HG03025 (cell line): ENCODE measurements at regions not wholly inside any gene's neighbourhood (a gene's known extent, or its start where the extent isn't known, plus 50 kb on each side); places are given as distances from the start of the nearest gene placed in this dataset.

Experiments used
- ATAC-seq: cut with Tn5 transposase; IDR thresholded peaks from one replicate; pipeline ENCODE4 v1.9.1; 2021; ENCODE audit warnings: mild to moderate bottlenecking, moderate library complexity; ENCODE audit not compliant: unreplicated experiment, low FRiP score

- no peak for ATAC-seq
Measured at GRCh38 chr1:96366516-96366915, 355.1 kb upstream of the PTBP2 start.

DNA sequence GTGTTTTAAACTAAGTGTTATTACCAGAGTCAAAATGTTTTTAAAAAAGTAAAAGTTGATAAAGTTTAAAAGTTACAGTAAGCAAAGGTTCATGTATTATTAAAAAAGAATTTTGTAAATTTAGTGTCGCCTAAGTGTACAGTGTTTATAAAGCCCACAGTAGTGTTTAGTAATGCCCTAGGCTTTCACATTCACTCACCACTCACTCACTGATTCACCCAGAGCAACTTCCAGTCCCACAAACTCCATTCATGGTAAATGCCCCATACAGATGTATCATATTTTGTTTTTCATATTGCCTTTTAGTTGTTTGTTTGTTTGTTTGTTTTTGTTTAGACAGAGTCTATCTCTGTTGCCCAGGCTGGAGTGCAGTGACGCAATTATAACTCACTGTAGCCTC, 353.8 kb upstream of the PTBP2 start:
- ATAC-seq: no peak

GRCh38 chr1:96370757-96371156, 350.8 kb upstream of the PTBP2 start:
- ATAC-seq: no peak

DNA sequence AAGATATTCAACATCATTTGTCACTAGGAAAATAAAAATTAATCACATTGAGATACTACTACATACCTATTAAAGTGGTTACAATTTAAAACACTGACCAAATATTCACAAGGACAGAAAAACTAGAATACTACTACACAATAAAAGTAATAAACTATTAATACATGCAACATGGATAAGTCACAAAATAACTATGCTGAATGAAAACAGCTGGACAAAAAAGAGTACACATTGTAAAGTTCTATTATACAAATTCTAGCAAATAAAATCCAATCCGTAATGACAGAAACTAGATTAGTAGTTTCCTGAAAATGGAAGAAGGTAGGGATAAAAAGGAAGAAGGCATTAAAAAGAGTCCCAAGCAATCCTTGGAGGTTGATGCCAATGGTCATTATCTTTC, 348.7 kb upstream of the PTBP2 start:
- no peak for ATAC-seq

GRCh38 chr1:96374076-96374762, 347.4 kb upstream of the PTBP2 start:
- ATAC-seq: no peak

GRCh38 chr1:96376846-96377245, 344.7 kb upstream of the PTBP2 start:
- no peak for ATAC-seq

- no peak for ATAC-seq
Measured at GRCh38 chr1:96384611-96385010, 337.0 kb upstream of the PTBP2 start.

- ATAC-seq: no peak
Measured at GRCh38 chr1:96387785-96388184, 333.8 kb upstream of the PTBP2 start.

- no peak for ATAC-seq
Measured at GRCh38 chr1:96388421-96389310, 332.9 kb upstream of the PTBP2 start.

DNA sequence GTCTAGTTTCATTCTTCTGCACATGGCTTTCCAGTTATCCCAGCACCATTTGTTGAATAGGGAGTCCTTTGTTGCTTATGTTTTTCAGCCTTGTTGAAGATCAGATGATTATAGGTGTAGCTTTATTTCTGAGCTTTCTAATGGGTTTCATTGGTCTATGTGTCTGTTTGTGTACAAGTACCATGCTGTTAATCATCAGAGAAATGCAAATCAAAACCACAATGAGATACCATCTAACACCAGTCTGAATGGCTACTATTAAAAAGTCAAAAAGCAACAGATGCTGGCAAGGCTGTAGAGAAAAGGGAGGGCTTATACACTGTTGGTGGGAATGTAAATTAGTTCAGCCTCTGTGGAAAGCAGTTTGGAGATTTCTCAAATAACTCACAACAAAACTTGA, 321.5 kb upstream of the PTBP2 start:
- no peak for ATAC-seq

GRCh38 chr1:96409087-96409486, 312.5 kb upstream of the PTBP2 start:
- no peak for ATAC-seq

DNA sequence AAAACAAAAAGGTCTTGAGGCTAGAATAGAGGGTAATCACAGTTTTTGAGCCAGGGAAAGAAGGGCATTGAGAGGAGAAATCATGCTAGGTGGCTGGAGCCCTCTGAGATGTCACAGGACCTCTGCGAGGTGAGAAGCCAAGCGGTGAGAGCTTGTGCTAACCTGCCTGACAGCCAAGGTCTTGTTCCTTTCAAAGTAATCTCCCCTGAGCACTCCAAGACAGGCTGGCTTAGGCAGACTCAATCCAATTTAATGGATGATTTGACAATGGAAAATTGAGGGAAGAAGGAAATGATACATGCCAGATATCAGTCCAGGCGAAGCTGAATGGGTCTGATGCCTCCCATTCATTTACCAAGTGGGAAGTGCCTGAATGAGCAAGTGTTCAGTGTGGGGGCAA, 311.9 kb upstream of the PTBP2 start:
- no peak for ATAC-seq

GRCh38 chr1:96411006-96411405, 310.6 kb upstream of the PTBP2 start:
- no peak for ATAC-seq

GRCh38 chr1:96414598-96414997, 307.0 kb upstream of the PTBP2 start:
- no peak for ATAC-seq

GRCh38 chr1:96416111-96416595, 305.4 kb upstream of the PTBP2 start:
- no peak for ATAC-seq

GRCh38 chr1:96416701-96417444, 304.7 kb upstream of the PTBP2 start:
- ATAC-seq: peak; percentile 95

DNA sequence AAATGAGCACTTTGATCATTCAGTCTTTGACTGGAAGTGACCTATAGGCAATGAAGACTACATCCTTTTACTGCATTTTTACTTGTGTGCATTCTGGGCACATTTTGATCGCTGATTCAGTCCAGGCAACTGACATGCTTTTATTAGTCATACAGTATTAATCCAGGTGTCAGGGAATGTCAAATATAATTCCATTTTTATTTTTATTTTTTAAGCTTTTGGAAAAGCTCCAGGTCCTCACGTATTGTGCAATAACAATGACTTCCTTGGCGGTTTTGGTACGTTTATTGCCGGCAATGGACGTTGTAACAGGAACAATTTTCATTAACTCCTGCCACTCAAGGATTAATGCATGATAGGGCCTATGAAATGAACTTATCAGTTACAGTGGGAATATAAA, 302.6 kb upstream of the PTBP2 start:
- no peak for ATAC-seq

GRCh38 chr1:96424877-96425276, 296.7 kb upstream of the PTBP2 start:
- ATAC-seq: no peak

- no peak for ATAC-seq
Measured at GRCh38 chr1:96425382-96426129, 296.0 kb upstream of the PTBP2 start.

DNA sequence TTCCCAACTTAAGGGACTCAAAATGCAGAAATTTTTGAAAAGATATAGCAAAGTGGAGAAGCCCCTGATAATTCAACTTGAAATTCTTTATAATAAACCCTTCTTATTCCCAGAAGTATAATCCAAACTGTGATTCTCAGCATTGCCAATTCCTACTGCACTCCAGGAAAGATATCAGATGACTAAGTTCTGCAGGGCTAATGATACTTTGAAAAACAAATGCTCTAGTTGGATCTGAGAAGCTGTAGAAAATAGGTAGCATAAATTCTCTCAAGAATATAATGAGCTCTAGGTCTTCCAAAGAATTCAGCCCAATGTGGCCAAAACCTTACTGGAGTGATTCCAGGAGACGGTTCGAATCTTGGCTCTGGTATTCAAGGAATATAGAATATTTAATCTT, 294.0 kb upstream of the PTBP2 start:
- ATAC-seq: no peak
